Spleen (tissue), 7 donors: ENCODE measurements at regions not wholly inside any gene's neighbourhood (a gene's known extent, or its start where the extent isn't known, plus 50 kb on each side); places are given as distances from the start of the nearest gene placed in this dataset.

Source experiments
- CTCF ChIP-seq, 11 experiments: fragments of 200-600 bp in 7 of 11; fragments of 450-650 bp in 4 of 11; sonication (generic) in 4 of 11; IDR thresholded peaks in 8 of 11; conservative IDR thresholded peaks in 3 of 11; 1 replicate in 7 of 11; 2 replicates in 4 of 11; pipeline versions ENCODE4 v1.4.0 to v1.8.0; 2016 to 2021; ENCODE audit warnings: antibody characterized with exemption in 11 of 11, inconsistent platforms in 4 of 11, mild to moderate bottlenecking in 1 of 11
- POLR2A ChIP-seq, 3 donors: fragments of 450-650 bp; IDR thresholded peaks; one replicate each; pipeline ENCODE4 v1.5.1; 2017; ENCODE audit warnings: antibody characterized with exemption in 3 of 3, mild to moderate bottlenecking in 1 of 3
- donor health status: DM: no; HTN: no; CAD: no; lungs with moderate emphysema.
- donor health status: DM: no; HTN: no; CAD: no.
- donor health status: DM: no; HTN: no; CAD: no.

DNA sequence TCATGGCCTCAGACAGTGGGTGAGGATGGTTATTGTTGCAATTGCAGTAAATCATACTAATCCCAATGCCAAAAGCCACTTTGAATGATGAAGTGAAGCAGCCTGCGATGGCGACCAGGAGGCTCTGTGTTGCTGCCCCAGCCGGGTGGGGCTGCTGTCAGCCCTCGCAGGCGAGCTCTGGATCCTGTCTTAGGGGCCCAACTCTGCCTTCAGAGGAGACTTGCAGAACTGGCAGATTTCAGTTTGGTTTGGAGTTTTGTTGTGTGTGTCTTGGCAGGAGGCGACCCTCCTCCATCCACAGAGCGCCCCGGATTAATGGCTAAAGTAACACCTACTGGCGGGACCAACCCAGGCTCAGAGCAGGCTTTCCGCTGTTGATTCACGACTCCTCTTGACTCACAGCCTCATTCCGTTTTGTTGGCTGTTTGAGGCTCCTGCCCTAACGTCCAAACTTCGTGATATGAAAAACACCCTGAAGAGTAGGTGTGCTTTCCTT, 67.9 kb upstream of the BMPER start:
- TF ChIP-seq CTCF (IDR thresholded peaks at IDR 0.05 in 8 of 11, conservative IDR thresholded peaks at IDR 0.05 in 3 of 11) (no peak), POLR2A (IDR thresholded peaks at IDR 0.05) (no peak)
